HG02642 (cell line): ENCODE measurements at regions not wholly inside any gene's neighbourhood (a gene's known extent, or its start where the extent isn't known, plus 50 kb on each side); places are given as distances from the start of the nearest gene placed in this dataset.

Experiments used
- ATAC-seq: cut with Tn5 transposase; IDR thresholded peaks from one replicate; pipeline ENCODE4 v1.9.1; 2021; ENCODE audit warnings: mild to moderate bottlenecking; ENCODE audit not compliant: unreplicated experiment, poor library complexity

GRCh38 chr5:57577432-57578175 is 95.0 kb upstream of the ACTBL2 start:
- ATAC-seq, result no peak

DNA sequence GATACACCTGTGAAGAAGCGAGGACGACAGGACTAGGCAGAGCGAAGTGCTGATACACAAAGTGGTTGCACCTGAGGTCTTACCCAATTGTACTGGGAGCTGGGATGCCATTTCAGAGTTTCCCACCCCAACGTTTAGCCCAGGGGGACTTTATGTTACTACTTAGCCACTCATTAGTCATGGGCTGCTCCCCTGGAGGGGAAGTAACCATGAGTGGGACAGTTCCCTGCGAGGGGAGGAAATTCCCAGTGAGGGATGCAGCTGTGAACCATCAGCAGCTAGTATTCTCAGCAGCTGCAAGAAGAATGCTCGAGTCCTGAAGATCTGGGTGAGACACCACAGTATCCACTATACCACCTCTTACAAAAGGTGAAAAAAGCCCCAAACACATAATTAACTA is 93.7 kb upstream of the ACTBL2 start:
- ATAC-seq, result no peak

DNA sequence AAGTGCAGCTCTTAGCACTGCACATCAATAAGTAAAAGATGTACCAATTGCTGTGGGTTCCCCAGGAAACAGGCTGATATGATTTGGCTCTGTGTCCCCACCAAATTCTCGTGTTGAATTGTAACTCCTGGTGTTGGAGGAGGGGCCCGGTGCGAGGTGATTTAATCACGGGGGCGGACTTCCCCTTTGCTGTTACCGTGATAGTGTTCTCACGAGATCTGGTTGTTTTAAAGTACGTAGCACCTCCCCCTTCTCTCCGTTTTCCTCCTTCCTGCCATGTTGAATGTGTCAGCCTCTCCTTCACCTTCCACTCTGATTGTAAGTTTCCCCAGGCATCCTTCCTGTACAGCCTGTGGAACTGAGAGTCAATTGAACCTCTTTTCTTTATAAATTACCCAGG is 93.2 kb upstream of the ACTBL2 start:
- ATAC-seq, result no peak

- no peak for ATAC-seq
Observed at GRCh38 chr5:57572461-57572860, 89.8 kb upstream of the ACTBL2 start.

- no peak for ATAC-seq
Observed at GRCh38 chr5:57569601-57570000, 87.0 kb upstream of the ACTBL2 start.

DNA sequence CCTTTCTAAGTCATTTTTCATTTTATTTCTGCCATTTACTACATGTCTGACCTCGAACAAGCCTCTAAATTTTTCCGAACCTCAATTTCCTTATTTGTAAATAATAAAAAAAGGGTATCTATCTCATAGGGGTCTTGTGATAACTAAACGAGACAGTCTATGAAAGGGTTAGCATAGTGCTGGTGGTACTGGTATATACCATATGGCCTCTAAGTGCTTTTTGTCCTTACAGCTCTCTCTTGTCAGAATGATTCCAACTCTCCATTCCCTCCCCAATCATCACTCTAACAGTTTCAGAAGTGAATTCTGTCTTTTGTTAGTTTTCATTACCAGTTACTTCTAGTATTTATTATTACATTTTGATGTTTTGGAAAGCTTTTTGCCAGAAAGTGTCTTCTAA is 85.5 kb upstream of the ACTBL2 start:
- no peak for ATAC-seq

- no peak for ATAC-seq
Observed at GRCh38 chr5:57566914-57567313, 84.3 kb upstream of the ACTBL2 start.

GRCh38 chr5:57561231-57561842 is 78.7 kb upstream of the ACTBL2 start:
- ATAC-seq, result no peak

GRCh38 chr5:57559110-57559635 is 76.6 kb upstream of the ACTBL2 start:
- no peak for ATAC-seq

GRCh38 chr5:57552033-57552432 is 69.4 kb upstream of the ACTBL2 start:
- no peak for ATAC-seq

- no peak for ATAC-seq
Observed at GRCh38 chr5:57551251-57551650, 68.6 kb upstream of the ACTBL2 start.

- no peak for ATAC-seq
Observed at GRCh38 chr5:57550132-57550531, 67.5 kb upstream of the ACTBL2 start.

DNA sequence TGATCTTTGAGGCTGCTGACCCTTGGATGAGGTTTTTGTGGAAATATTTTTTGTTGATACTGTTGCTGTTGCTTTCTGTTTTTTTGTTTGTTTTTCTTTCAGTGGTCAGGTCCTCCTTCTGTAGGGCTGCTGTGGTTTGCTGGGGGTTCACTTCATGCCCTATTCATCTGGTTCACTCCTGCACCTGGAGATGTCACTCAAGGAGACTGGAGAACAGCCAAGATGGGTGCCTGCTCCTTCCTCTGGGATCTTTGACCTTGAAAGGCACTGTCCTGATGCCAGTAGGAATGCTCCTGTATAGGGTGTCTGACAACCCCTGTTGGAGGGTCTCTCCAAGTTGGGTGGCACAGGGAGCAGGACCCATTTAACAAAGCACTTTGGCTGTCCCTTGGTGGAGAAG is 67.0 kb upstream of the ACTBL2 start:
- ATAC-seq, result no peak

DNA sequence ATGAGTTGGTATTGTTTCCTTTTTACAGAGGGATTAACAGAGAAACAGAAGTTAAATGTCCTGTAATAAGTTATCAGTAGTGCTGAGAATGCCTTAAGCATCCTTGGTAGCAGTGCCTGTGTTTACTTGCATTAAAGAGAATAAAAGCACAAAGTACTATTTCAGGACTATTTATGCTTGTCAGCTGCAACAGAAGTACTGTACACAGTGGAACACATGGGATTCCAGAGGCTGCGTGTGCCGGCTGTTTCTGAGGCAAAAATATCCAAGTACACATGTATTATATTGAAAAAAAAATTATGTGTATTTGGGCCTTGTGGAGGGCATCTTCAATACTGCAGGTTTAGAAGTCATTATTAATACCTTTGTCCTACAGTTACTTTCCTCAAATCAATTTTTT is 58.2 kb upstream of the ACTBL2 start:
- ATAC-seq, result no peak

DNA sequence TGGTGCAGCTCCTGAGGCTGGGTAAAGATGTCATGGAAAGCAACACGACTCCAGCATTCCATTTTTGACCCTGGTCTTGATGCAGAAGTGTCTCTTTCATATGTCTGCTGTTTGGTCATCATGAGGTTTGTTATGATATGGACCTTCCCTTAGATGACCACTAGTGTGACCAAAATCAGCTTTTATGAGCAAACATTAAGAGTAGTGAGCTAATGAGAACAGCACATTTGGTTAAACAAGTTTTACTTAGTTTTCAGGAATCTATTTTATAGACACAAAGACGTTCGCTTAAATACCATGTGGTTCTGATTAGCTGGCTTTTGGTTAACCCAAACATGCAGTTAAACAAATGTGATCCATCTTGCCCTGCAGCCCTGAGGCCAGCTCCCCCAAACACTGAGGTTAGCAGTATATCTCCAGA is 56.7 kb upstream of the ACTBL2 start:
- ATAC-seq, result no peak

GRCh38 chr5:57538341-57538955 is 55.8 kb upstream of the ACTBL2 start:
- ATAC-seq, result no peak

- ATAC-seq, result no peak
Observed at GRCh38 chr5:57537811-57538210, 55.2 kb upstream of the ACTBL2 start.

DNA sequence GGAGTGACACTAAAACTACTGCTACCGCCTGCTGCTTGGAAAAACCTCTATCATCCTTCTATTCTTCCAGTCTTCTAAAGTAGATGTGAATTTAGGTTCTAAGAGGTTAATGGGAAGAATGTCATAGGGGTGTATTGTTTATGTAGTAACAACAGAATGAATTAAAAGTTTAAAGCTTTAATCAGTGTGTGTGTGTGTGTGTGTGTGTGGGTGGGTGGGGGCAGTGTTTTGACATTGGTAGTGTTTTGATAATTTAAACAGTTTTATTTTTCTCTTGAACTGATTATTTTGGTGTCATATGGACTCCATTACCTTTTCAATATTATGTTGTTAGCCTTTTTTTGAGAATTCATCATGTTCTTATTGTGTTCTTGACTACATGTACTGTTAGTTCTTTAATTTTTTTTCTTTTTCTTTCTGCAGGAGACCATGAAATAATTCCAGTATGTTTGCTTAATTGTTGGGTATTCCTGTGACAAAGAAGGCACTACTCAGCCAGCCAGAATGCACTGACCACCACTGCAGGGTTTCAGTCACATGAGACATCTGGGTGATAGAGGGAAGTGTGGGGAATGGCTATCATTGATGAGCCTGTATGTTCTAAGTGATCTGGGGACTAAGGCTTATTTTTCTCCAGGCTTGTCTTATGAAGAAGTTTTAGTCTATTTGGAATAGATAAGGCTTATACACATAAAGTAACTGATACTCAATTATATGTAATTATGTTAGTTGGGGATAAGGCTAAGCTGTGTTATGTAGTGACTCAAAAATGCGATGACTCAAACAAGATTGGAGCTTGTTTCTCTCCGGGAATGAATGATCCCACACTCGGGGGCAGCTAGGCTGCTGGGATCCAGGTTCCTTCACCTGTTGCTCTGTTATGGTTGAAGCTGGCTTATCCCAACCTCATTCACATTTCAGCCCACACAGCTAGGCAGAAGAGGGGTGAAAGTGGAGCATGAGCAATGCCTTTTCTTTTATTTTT is 50.2 kb upstream of the ACTBL2 start:
- ATAC-seq, result no peak
